Body of pancreas (tissue), 4 donors: ENCODE measurements at regions not wholly inside any gene's neighbourhood (a gene's known extent, or its start where the extent isn't known, plus 50 kb on each side); places are given as distances from the start of the nearest gene placed in this dataset.

Experiments
- POLR2A ChIP-seq, 3 donors: fragments of 450-650 bp; IDR thresholded peaks; one replicate each; pipeline ENCODE4 v1.6.1; 2016; ENCODE audit warnings: antibody characterized with exemption in 3 of 3, mild to moderate bottlenecking in 2 of 3
- TF ChIP-seq, protein P1 (sequence below), 7 experiments: fragments of 450-650 bp in 4 of 7; fragments of 200-600 bp in 3 of 7; sonication (generic) in 3 of 7; IDR thresholded peaks; one replicate each; pipeline ENCODE4 v1.5.1; 2016 to 2019; ENCODE audit warnings: antibody characterized with exemption in 7 of 7

DNA sequence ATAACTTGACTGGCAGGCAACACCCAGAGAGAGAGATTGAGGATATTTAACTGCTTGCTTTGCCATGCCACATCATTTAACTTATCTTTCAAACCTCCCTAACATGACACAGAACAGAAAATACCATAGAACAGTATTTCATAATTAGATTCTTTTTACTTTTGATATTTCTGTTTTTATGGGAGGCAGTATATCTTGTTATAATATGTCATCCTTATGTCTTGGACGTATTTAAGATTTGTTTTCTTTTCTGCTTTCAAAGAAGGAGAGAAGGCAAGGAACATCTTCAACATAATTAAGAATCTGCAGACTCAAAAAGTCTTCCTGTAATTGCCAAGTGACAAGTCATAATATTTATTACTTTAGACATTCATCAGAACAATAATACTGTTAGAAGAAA lies 1283.7 kb downstream of the GRIK2 start:
- TF ChIP-seq, protein P1, sequence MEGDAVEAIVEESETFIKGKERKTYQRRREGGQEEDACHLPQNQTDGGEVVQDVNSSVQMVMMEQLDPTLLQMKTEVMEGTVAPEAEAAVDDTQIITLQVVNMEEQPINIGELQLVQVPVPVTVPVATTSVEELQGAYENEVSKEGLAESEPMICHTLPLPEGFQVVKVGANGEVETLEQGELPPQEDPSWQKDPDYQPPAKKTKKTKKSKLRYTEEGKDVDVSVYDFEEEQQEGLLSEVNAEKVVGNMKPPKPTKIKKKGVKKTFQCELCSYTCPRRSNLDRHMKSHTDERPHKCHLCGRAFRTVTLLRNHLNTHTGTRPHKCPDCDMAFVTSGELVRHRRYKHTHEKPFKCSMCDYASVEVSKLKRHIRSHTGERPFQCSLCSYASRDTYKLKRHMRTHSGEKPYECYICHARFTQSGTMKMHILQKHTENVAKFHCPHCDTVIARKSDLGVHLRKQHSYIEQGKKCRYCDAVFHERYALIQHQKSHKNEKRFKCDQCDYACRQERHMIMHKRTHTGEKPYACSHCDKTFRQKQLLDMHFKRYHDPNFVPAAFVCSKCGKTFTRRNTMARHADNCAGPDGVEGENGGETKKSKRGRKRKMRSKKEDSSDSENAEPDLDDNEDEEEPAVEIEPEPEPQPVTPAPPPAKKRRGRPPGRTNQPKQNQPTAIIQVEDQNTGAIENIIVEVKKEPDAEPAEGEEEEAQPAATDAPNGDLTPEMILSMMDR (IDR thresholded peaks at IDR 0.05): no peak
- TF ChIP-seq POLR2A (IDR thresholded peaks at IDR 0.05): no peak
